ENCODE measurements at regions not wholly inside any gene's neighbourhood (a gene's known extent, or its start where the extent isn't known, plus 50 kb on each side); places are given as distances from the start of the nearest gene placed in this dataset.

DNA sequence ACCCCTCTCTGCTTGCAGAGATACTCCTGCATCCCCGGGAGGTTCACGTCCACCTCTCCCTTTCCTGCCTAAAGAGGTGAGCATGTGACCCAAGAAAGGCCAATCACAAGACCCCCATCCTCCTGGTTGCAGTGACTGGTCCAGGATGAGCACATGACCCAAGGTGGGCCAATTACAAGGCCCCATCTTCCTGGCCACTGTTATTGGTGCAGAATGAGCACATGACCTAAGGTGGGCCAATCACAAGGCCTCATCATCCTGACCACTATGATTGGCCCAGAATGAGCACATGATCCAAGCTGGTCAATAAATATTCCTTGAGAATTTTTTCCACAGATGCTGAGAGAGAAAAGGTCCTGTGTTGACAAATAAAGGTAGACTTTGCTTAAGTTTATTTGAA, 350.7 kb downstream of the EFNB2 start:
- H3K27me3 ChIP-seq, result no peaks in the 10 kb centered on the region
- no peaks in the 10 kb centered on the region for H3K4me1 ChIP-seq
- H3K4me3 ChIP-seq, result no peak overlapping the region
- peaks cover 0 to 10% (median 0%) of the 10 kb centered on the region in 4 donors for H3K9me3 ChIP-seq
- no peak overlapping the region for H3K27ac ChIP-seq (replicated peaks in 1 of 4)
- DNase-seq (ENCODE audit: extremely low spot score), result no peak
- intact Hi-C loops (cut with DNase I), result no loop called here
- TF ChIP-seq, protein P1, sequence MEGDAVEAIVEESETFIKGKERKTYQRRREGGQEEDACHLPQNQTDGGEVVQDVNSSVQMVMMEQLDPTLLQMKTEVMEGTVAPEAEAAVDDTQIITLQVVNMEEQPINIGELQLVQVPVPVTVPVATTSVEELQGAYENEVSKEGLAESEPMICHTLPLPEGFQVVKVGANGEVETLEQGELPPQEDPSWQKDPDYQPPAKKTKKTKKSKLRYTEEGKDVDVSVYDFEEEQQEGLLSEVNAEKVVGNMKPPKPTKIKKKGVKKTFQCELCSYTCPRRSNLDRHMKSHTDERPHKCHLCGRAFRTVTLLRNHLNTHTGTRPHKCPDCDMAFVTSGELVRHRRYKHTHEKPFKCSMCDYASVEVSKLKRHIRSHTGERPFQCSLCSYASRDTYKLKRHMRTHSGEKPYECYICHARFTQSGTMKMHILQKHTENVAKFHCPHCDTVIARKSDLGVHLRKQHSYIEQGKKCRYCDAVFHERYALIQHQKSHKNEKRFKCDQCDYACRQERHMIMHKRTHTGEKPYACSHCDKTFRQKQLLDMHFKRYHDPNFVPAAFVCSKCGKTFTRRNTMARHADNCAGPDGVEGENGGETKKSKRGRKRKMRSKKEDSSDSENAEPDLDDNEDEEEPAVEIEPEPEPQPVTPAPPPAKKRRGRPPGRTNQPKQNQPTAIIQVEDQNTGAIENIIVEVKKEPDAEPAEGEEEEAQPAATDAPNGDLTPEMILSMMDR (IDR thresholded peaks at IDR 0.05), result no peak
- TF ChIP-seq POLR2A (IDR thresholded peaks at IDR 0.05; ENCODE audit: low read depth) (no peak), EP300 (IDR thresholded peaks at IDR 0.05) (no peak), POLR2AphosphoS5 (IDR thresholded peaks at IDR 0.05) (no peak)
- no peaks in the 10 kb centered on the region for H3K36me3 ChIP-seq
- 89% methylated on average over 2 of the region's 2 CpGs for WGBS

DNA sequence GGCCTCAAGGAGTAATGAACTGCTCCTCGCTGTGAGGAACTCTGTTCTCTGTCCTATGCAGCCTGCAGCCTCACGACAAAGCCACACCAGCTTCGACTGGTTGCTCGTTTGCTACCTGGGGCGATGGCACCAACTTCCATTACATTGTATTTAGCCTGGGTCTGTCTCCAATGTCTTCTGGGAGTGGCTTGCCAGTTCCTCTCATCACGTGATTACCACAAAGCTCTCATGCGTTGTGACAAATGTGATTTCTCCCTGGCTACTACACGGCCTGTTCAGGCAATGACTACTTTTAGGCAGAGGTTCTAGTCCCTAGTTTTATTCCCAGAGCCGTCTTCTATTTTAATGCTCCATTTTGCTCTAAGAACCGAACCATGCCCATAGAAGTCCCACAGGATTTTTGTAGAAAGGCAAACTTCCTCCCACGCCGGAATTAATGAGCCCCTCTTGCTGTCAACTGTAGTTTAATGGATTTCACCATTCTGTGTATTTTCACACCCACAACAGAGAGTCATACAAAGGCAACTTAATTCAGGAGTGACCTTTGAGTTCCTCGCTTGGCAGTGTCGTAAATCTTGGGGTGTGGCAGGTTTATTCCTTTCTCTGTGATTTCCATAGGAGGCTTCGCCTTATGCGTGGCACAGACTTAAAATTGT, 351.9 kb downstream of the EFNB2 start:
- Histone ChIP-seq H3K4me1 (no peaks in the 10 kb centered on the region), H3K27ac (replicated peaks in 1 of 4) (no peak overlapping the region), H3K36me3 (no peaks in the 10 kb centered on the region), H3K9me3 (peaks cover 0 to 10% (median 0%) of the 10 kb centered on the region in 4 donors), H3K4me3 (no peak overlapping the region), H3K27me3 (no peaks in the 10 kb centered on the region)
- WGBS, result 88% methylated on average over 16 of the region's 16 CpGs
- intact Hi-C loops (cut with DNase I), result no loop called here
- DNase-seq (ENCODE audit: extremely low spot score), result no peak
- TF ChIP-seq EP300 (IDR thresholded peaks at IDR 0.05) (no peak), POLR2A (IDR thresholded peaks at IDR 0.05; ENCODE audit: low read depth) (no peak), POLR2AphosphoS5 (IDR thresholded peaks at IDR 0.05) (no peak)
- TF ChIP-seq, protein P1 (IDR thresholded peaks at IDR 0.05), result no peak

DNA sequence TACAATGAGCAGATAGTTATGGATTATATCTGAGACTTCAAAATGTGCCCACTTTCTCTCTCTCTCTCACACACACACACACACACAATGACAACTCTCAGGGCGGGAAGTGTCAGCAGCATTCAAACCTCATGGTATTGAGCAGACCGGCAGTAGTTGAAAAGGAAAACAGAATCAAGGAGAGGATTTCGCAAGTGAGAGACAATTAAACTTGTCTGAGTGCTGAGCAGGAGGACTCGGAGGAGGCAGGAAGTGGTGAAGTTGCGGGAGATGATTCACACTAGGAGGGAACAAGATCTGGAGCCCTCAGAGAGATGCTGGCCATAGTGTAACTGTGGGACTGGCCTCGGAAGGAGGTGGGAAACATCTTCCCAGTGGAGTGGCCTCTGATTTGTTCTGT, 353.1 kb downstream of the EFNB2 start:
- intact Hi-C loops (cut with DNase I), result no loop called here
- Histone ChIP-seq H3K4me1 (no peaks in the 10 kb centered on the region), H3K27ac (replicated peaks in 1 of 4) (no peak overlapping the region), H3K9me3 (peaks cover 0 to 10% (median 0%) of the 10 kb centered on the region in 4 donors), H3K27me3 (no peaks in the 10 kb centered on the region), H3K36me3 (no peaks in the 10 kb centered on the region), H3K4me3 (no peak overlapping the region)
- WGBS, result 71% methylated on average over 6 of the region's 6 CpGs
- no peak for DNase-seq (ENCODE audit: extremely low spot score)
- no peak for TF ChIP-seq POLR2A (IDR thresholded peaks at IDR 0.05; ENCODE audit: low read depth)
- TF ChIP-seq, protein P1 (IDR thresholded peaks at IDR 0.05), result no peak
- no peak for TF ChIP-seq EP300 (IDR thresholded peaks at IDR 0.05)
- no peak for TF ChIP-seq POLR2AphosphoS5 (IDR thresholded peaks at IDR 0.05)

DNA sequence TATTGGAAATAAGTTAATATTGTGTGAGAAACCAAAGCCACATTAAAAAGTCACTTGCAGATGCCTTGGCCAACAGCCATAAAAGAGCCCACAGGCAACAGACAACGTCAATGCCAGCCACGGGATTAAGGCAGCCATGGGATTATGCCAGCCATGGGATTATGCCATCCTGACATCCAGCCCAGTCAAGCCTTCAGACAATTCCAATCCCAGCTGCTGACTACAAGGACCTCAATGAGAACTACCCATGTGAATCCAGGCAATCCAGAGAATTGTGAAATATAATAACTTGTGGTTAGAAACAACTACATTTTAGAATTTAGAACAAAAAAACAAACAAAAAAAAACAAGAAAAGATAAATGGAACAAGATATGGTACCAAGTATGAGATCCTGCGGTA, 356.6 kb downstream of the EFNB2 start:
- WGBS, result 86% methylated on average over 3 of the region's 3 CpGs
- H3K4me1 ChIP-seq, result peaks cover 0 to 11% (median 4%) of the 10 kb centered on the region in 4 donors
- H3K27ac ChIP-seq (replicated peaks in 1 of 4), result no peak overlapping the region
- no peak for TF ChIP-seq POLR2AphosphoS5 (IDR thresholded peaks at IDR 0.05)
- TF ChIP-seq, protein P1 (IDR thresholded peaks at IDR 0.05), result no peak
- no peak for TF ChIP-seq POLR2A (IDR thresholded peaks at IDR 0.05; ENCODE audit: low read depth)
- no peak for TF ChIP-seq EP300 (IDR thresholded peaks at IDR 0.05)
- no peaks in the 10 kb centered on the region for H3K27me3 ChIP-seq
- no peak for DNase-seq (ENCODE audit: extremely low spot score)
- intact Hi-C loops (cut with DNase I), result no loop called here
- H3K9me3 ChIP-seq, result peaks cover 0 to 10% (median 0%) of the 10 kb centered on the region in 4 donors
- no peak overlapping the region for H3K4me3 ChIP-seq
- H3K36me3 ChIP-seq, result no peaks in the 10 kb centered on the region

DNA sequence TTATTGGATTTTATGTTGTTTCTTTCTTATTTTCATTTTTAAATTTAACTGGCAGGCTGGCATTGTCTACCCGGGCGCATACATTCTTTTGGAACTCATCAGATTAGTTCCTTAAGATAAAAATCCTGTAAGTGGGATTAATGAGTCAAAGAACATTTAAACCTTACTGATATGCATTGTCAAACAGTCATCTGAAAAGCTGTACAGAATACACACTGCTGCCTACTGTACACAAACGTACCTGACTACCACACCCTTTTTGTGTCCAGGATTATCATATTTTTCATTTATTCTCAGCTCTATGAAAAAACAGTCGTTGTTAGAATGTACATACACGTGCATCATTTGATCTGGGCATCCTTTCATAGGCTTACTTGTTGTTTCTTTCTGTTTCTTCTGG, 358.3 kb downstream of the EFNB2 start:
- WGBS, result 90% methylated on average over 5 of the region's 5 CpGs
- TF ChIP-seq EP300 (IDR thresholded peaks at IDR 0.05) (no peak), POLR2AphosphoS5 (IDR thresholded peaks at IDR 0.05) (no peak), POLR2A (IDR thresholded peaks at IDR 0.05; ENCODE audit: low read depth) (no peak)
- TF ChIP-seq, protein P1 (IDR thresholded peaks at IDR 0.05), result no peak
- no peak for DNase-seq (ENCODE audit: extremely low spot score)
- H3K27me3 ChIP-seq, result no peaks in the 10 kb centered on the region
- intact Hi-C loops (cut with DNase I), result no loop called here
- no peak overlapping the region for H3K4me3 ChIP-seq
- peaks cover 0 to 11% (median 4%) of the 10 kb centered on the region in 4 donors for H3K4me1 ChIP-seq
- no peak overlapping the region for H3K27ac ChIP-seq (replicated peaks in 1 of 4)
- no peaks in the 10 kb centered on the region for H3K36me3 ChIP-seq
- H3K9me3 ChIP-seq, result peaks cover 0 to 10% (median 0%) of the 10 kb centered on the region in 4 donors

All from esophagus muscularis mucosa (tissue), 4 donors.